ENCODE measurements at regions not wholly inside any gene's neighbourhood (a gene's known extent, or its start where the extent isn't known, plus 50 kb on each side); places are given as distances from the start of the nearest gene placed in this dataset.
A peak's percentile ranks its signal among the peaks of the same experiment; 100 is the strongest.

DNA sequence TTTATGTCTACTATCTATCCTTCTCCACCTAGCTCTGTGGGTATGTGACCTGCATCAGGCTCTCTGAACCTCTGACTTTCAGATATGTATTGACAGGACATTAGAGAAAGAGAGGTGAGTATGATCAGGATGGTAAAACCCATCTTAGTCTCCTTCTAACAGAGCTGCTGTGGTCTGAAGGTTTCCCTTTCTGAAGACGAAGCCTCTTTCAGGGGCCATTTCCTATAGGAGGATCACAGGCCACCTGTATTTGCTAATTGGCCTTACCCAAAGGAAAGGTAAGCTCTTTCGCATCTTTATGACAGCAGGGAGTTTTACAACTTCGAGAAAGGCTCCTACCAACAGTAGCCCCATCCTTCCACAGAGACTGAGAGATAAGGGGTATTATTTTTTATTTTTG is 442.9 kb downstream of the KCNJ3 start:
- in situ Hi-C loops (cut with HindIII; ENCODE audit: low pct_ligation_motif_present, low pct_unique_long_range_greater_than_20kb, low sequenced_read_pairs), result no loop called here
- DNase-seq, result no peak

DNA sequence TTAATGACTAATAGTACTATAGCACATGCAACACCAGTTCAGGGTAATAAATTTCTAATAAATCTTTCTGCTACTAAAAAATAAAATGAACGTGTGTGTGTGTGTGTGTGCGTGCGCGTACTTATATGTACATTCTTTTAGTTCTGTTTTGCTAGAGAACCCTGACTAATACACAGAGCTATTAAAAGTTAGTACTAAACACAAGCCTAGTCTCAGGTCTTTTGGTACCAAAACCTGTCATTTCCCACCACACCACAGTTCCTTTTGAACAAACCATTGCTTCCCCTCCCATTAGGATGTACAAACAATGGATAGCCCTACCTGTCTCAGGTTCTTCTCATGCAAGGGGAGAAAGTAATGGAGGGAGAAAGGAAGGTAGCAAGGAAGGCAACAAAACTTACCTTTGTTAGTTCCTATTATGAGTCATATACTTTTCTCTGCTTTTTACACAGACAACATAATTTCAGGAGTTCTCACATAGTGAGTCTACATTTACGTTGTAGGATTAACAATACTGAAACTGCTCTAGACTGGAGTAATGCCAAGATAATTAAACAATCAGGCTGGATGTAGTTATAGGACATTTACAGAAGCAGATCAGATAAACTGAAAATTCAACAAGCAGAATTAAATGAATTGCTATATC is 427.2 kb downstream of the KCNJ3 start:
- DNase-seq, result no peak
- in situ Hi-C loops (cut with HindIII; ENCODE audit: low pct_ligation_motif_present, low pct_unique_long_range_greater_than_20kb, low sequenced_read_pairs), result no loop called here

DNA sequence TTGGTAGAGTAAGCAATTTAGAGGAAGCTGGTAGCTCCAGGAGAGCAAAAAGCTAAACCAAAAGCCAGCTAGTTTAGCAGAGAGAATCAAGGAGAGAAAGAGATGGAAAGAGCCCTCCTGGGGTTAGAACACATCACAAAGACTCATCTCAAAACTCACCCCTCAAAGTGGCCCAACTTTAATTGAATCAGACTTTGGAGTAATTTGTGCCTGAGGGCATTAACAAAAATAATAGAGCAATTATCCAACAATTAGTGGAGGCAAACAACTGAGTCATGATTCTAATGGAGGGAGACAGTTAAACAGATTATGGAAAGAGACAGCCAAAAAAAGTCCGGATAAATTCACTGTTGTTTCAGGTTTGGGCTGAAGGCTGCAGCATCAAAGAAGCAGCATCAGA is 417.4 kb downstream of the KCNJ3 start:
- in situ Hi-C loops (cut with HindIII; ENCODE audit: low pct_ligation_motif_present, low pct_unique_long_range_greater_than_20kb, low sequenced_read_pairs), result no loop called here
- DNase-seq, result no peak

DNA sequence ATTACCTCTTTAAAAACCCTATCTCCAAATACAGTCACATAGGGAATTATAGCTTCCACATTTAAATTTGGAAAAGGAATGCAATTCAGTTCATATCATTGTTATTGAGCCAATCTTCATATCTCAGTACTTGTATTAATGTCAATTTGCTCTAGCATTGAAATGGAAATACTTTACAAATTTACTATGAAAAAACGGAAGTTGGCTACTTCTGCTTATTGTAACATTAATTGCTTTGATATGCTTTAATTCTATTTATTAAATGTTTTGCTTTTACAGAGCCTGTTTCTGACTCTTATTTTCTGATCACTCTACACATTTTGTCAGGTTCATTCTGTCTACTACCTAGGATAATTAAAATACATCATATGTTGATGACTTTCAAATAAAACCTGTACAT is 412.6 kb downstream of the KCNJ3 start:
- in situ Hi-C loops (cut with HindIII; ENCODE audit: low pct_ligation_motif_present, low pct_unique_long_range_greater_than_20kb, low sequenced_read_pairs), result no loop called here
- DNase-seq, result no peak

DNA sequence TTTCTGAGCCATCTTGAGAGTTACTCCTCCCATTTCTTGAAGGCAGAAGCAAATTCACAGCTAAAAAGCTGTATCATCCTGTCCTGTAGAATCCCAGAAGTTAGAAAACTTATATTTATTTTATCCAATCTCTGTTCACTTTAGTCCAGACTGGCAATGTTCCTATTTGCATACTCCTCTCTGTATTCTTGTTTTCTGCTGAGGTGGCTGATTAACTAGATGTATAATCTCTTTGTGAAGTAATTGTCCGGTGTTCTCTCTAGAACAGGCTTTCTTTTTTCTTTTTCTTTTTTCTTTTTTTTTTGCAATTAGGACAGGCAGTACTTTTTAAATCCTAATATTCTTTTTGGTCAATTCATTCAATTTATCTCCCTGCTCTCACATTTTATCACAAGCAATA is 411.0 kb downstream of the KCNJ3 start:
- DNase-seq, result no peak
- in situ Hi-C loops (cut with HindIII; ENCODE audit: low pct_ligation_motif_present, low pct_unique_long_range_greater_than_20kb, low sequenced_read_pairs), result no loop called here

DNA sequence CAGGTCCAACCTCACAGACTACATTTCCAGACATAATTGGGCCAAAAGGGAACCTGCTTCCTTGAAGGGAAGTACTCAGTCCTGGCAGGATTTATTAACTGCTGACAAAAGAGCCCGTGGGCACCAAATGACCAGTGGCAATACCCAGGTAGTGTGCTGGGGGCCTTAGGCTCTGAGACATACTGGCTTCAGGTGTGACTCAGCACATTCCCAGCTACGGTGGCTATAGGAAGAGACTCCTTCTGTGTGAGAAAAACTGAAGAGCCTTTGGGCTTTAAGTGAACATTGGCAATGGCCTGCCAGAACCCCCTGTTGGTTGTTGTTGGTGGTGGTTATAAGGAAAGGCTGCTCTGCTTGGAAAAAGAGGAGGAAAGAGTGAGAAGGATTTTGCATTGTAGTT is 401.8 kb downstream of the KCNJ3 start:
- no peak for DNase-seq
- in situ Hi-C loops (cut with HindIII; ENCODE audit: low pct_ligation_motif_present, low pct_unique_long_range_greater_than_20kb, low sequenced_read_pairs), result no loop called here

DNA sequence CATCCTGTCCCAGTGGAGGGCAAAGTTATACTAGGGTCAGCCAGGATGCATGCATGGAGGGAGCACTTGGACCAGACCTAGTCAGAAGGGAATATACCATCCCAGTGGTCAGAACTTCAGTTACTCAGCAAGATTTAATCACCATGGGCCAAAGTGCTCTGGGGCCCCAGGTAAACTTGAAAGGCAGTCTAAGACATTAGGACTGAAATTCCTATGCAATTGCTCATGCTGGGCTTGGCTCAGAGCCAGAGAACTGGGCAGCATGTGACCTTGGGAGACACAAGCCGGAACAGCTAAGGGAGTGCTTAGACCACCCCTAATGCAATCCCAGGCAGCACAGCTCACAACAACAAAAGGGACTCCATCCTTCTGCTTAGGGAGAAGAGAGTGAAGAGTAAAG is 401.3 kb downstream of the KCNJ3 start:
- peak; percentile 28 for DNase-seq

DNA sequence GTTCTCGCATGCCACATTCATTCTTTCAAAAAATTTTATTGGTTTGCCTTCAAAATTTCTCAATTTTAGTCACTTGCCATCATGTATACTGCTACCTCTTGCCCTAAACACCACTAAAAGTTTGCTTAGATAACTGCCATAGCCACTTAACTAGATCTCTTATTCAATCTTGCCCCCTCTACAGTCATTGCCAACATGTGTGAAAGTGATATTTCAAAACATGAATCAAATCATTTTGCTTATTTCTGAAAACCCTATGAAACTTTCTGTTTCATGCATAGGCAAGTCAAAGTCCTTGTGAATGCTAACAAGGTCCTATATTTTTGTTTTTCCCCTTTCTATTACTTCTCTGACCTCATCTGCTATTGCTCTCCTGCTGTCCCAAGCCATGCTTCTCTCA is 397.1 kb downstream of the KCNJ3 start:
- in situ Hi-C loops (cut with HindIII; ENCODE audit: low pct_ligation_motif_present, low pct_unique_long_range_greater_than_20kb, low sequenced_read_pairs), result no loop called here
- no peak for DNase-seq

More for the DNA sequence above, 401.3 kb downstream of the KCNJ3 start:
- in situ Hi-C loops (cut with HindIII; ENCODE audit: low pct_ligation_motif_present, low pct_unique_long_range_greater_than_20kb, low sequenced_read_pairs), result no loop called here

DNA sequence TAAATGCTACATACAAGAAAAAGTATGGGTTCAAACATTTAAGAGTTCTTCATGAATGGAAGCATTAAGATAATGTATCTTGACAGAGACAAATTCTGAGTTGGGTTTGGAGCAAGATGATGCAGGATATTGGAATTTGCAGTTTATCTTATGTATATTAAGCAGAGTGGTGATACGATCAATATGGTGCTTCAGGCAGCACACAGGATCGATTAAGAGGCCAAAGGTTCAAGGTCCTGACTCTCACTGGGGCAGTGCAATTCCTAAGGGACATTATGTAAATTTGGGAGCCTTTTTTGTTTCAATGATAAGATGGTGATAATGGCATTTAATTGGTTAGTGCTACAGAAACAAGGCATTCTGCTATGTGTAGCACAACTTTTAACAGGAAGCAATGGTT is 381.9 kb downstream of the KCNJ3 start:
- in situ Hi-C loops (cut with HindIII; ENCODE audit: low pct_ligation_motif_present, low pct_unique_long_range_greater_than_20kb, low sequenced_read_pairs), result no loop called here
- DNase-seq, result no peak

DNA sequence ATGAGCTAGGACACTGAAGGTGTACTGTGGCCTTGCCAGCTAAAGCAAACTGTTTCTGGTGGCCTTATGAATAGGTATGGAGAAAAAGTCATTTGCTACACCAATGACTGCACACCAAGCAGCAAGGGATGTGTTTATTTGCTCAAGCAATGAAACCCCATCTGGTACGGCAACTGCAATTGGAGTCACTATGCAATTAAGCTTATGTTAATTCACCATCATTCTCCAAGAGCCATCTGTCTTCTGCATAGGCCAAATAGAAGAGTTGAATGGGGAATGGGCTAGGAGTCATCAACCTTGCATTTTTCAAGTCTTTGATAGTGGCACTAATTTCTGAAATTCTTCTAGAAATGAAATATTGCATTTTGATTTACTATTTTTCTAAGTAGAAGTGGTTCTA is 372.0 kb downstream of the KCNJ3 start:
- in situ Hi-C loops (cut with HindIII; ENCODE audit: low pct_ligation_motif_present, low pct_unique_long_range_greater_than_20kb, low sequenced_read_pairs), result no loop called here
- no peak for DNase-seq

DNA sequence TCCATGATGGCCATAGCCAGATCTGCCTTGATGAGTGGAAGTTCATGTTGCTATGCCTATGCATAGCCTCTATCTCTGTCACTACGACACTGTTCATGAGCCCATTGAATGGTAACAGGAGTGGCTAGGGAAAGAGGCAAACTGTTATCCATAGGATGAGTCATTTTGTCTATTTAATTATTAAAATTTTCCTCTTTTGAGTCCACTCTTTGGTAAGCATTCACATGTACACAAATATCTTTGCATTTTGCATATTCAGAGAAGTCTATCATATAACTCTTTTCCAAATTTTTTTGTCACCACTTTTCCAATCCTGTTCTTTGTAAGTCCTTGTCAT is 364.4 kb downstream of the KCNJ3 start:
- DNase-seq, result no peak
- in situ Hi-C loops (cut with HindIII; ENCODE audit: low pct_ligation_motif_present, low pct_unique_long_range_greater_than_20kb, low sequenced_read_pairs), result no loop called here

DNA sequence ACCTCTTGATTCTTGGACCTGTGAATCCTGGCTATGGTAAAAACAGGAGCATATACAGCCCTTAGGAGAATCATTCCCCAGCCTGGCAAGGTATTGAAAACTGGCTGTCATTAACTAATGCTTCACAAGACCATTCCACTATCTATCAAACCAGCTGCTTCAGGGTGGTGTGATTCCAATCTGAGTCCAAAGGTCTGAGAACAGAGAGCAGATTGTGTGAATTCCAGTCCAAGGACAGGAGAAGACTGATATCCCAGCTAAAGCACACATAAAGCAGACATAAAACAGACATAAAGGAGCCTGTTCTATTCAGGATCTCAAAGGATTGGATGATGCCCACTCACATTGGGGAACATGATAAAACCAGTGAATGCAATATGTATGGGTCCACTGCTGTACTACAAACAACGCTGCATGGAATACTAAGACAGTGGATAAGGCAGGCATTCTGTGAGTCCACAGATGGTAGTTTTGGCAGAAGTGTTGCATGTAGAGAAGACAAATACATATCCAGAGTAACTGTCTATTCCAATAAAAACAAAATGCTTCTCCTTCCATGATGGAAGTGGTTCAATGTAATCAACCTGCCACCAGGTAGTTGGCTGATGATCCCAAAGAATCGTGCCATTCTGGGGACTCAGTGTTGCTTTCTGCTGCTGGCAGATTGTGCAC is 363.9 kb downstream of the KCNJ3 start:
- in situ Hi-C loops (cut with HindIII; ENCODE audit: low pct_ligation_motif_present, low pct_unique_long_range_greater_than_20kb, low sequenced_read_pairs), result no loop called here
- no peak for DNase-seq

DNA sequence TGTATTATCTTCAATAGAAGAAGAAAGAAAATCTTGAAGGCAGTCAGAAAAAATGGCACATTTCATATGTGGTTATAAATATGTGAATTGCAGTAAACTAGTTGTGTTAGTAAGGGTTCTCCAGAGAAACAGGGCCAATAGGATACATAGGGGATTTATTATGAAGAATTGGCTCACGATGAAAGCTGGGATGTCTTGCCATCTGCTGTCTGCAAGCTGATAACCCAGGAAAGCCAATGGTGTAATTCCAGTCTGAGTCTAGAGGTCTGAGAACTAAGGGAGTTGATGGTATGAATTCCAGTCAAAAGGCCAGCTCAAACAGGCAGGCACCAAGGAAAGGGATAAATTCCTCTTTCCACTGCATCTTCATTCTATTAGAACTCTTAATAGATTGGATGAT is 362.4 kb downstream of the KCNJ3 start:
- in situ Hi-C loops (cut with HindIII; ENCODE audit: low pct_ligation_motif_present, low pct_unique_long_range_greater_than_20kb, low sequenced_read_pairs), result no loop called here
- no peak for DNase-seq

DNA sequence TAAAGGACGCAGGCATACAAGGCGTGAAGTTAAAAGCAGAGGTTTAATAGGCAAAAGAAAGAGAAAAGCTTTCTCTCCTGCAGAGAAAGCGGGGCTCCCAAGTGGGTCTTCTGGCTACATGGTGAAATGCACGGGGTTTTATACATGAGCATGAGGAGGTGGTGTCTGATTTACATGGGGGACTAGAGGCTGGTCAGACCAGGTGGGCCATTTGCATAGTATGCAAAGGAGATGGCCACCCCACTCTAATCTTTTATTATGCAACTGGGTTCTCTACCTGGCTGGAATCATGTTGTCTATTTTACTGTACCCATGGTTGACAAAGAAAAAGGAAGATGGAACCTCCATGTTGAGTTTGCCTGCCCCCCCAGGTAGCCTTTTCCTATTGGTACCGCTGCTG is 356.2 kb downstream of the KCNJ3 start:
- no peak for DNase-seq
- in situ Hi-C loops (cut with HindIII; ENCODE audit: low pct_ligation_motif_present, low pct_unique_long_range_greater_than_20kb, low sequenced_read_pairs), result no loop called here

DNA sequence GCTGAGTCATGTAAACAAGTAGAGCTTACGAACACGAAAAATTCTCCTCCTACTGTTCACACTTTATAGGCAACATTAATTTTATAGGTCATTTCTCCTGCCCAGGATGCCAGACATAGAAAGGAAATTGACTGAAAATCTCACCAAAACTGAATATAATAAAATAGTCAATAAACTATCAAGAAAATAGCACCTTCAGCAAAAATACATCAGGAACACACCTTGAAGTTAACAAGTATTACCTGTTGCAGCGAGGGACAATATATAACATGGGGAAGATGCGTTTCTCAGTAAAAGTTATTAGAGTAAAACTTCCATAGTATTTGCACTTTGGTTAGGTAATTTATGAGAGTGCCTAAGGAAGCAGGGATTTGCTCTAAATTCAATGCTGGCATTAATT is 344.6 kb downstream of the KCNJ3 start:
- in situ Hi-C loops (cut with HindIII; ENCODE audit: low pct_ligation_motif_present, low pct_unique_long_range_greater_than_20kb, low sequenced_read_pairs), result no loop called here
- no peak for DNase-seq

DNA sequence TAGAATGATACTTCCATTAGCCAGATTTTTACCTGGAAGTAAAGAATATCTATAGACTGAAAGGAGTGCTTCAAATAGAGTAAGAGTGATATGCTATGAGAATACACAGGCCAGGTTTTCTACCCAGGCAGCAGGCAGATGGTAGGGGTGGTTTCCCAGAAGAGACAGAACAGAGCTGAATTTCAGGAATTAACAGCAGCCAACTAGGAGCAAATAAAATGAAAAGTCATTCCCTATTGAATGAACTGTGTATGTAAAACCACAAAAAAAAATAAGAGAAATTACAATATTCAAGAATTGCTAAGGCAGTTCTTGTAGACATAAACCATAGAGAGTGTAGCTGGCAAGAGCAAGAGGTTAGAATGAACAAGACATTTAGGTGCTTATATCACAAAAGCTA is 336.8 kb downstream of the KCNJ3 start:
- in situ Hi-C loops (cut with HindIII; ENCODE audit: low pct_ligation_motif_present, low pct_unique_long_range_greater_than_20kb, low sequenced_read_pairs), result no loop called here
- no peak for DNase-seq

DNA sequence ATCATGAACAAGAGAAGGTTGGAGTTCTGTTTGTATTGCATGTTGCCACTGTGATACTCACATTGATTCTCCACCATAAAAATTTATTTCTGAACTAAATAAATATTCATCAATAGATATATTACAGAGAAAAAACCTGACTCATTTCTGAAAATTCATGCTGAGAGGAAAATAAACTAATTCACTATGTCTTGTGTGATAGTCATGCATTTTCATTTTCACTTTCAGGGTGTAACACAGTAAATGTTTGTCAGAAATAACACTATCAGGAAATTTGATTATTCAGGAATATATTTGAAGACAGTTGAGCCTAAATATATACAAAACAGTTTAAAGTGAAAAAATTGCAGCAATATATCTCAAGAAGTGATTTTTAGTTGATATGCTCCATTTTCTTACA is 335.2 kb downstream of the KCNJ3 start:
- DNase-seq, result no peak
- in situ Hi-C loops (cut with HindIII; ENCODE audit: low pct_ligation_motif_present, low pct_unique_long_range_greater_than_20kb, low sequenced_read_pairs), result no loop called here

DNA sequence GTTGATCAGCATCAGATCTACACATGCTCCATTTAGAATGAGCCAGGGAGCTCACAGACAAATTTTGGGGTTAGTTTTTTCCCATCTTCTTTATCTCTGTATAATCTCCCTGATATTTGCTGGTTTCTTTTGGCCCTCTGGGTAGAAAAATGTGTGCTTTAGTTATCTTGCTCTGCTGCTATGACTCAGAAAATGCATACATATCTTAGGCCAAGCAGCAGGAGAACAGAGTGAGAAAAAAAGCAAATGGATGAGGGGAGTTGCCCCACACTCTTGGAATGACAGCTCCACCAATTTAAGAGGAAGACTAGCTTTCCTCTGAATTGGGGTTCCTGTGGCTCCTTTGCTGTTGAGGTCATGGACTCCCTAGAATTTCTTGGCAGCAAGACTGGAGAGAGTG is 331.8 kb downstream of the KCNJ3 start:
- DNase-seq, result no peak
- in situ Hi-C loops (cut with HindIII; ENCODE audit: low pct_ligation_motif_present, low pct_unique_long_range_greater_than_20kb, low sequenced_read_pairs), result no loop called here

DNA sequence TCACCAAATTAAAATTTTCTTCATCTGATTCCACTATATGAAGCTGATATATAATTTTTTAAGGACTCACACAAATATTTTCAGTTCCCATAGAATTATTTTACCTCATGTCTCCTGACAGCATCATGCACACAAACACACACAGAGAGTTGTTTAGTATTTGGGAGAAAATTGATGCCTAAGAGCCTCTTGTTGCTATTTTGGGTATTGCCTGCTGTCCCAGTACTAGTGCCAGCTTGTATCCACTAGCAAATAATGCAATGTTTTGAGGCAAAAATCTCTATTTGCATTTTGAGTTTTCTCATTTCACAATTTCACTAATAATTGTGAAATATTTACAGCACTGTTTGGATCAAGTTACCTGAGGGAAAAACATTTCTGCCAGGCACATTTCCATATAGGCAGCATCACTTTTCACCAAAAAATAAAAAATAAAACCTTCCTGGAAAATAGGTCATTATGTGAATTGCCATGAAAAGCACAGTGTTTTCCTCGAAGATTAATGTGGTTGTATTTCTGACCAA is 328.2 kb downstream of the KCNJ3 start:
- DNase-seq, result no peak
- in situ Hi-C loops (cut with HindIII; ENCODE audit: low pct_ligation_motif_present, low pct_unique_long_range_greater_than_20kb, low sequenced_read_pairs), result no loop called here

DNA sequence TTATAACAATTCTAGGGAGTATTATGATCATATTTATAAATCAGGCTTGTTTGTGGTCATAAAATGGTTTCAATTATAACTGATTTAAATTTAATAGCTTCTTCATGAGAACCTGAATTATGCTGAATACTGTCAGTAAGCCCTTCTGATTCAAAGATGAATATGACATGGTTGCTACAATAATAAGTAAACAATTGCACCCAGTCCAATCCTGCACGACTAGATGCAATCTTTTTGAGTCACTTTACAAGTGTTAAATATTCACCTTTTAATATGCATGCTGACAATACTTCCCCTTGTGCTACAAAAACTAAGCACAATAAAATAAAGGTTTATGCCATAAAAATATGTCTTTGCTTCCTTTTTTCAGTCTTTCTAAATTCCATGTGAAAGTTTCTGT is 325.2 kb downstream of the KCNJ3 start:
- no peak for DNase-seq
- in situ Hi-C loops (cut with HindIII; ENCODE audit: low pct_ligation_motif_present, low pct_unique_long_range_greater_than_20kb, low sequenced_read_pairs), result no loop called here

DNA sequence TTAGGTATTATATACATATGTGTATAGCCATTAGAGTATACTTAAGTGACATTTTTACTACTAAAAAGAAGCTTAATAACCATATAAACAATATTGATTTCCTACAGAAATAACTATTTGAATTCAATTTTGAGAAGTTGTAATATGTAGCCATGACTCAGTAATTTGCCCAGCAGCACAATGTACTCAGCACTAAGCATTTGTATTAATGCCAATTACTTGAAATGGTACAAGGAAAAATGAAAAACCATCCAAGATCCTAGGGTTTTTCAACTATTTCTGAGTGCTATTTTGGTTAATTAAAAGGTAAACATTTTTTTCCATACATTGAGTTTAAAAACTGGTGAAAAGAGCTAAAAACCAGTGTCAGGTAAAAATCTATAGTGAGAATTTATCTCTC is 324.0 kb downstream of the KCNJ3 start:
- DNase-seq, result no peak
- in situ Hi-C loops (cut with HindIII; ENCODE audit: low pct_ligation_motif_present, low pct_unique_long_range_greater_than_20kb, low sequenced_read_pairs), result no loop called here

All from ACHN (cell line).